Panc1 (cell line): ENCODE measurements at regions not wholly inside any gene's neighbourhood (a gene's known extent, or its start where the extent isn't known, plus 50 kb on each side); places are given as distances from the start of the nearest gene placed in this dataset.

ENCODE experiments used
- ATAC-seq: fragments of 200-7000 bp; cut with Tn5 transposase; 2 replicates; pipeline ENCODE4 v1.9.1; 2020; ENCODE audit warnings: mild to moderate bottlenecking, moderate library complexity
- BruUV-seq: library from RNA; stranded (reverse); fragments of 400-500 nt; replicated peaks from 2 replicates; lab custom pipeline; 2021; lab: Mats Ljungman, UMichigan
- CTCF ChIA-PET: fragments of 300-600 bp; sonication (Branson Sonifier 250); formaldehyde crosslinking; loops from one replicate; lab custom pipeline; 2022; ENCODE audit warnings: antibody characterized with exemption; lab: Charles Lee
- POLR2A ChIA-PET: fragments of 300-600 bp; sonication (Branson Sonifier 250); formaldehyde crosslinking; loops from one replicate; lab custom pipeline; 2022; ENCODE audit warnings: antibody characterized with exemption; lab: Charles Lee
- DNase-seq: peaks from one replicate; pipeline ENCODE4 v3.0.0-alpha.2; 2010; ENCODE audit warnings: low read depth, low spot score
- H3K27ac ChIP-seq: 2 replicates; pipeline ENCODE4 v1.5.1; 2011; ENCODE audit warnings: mild to moderate bottlenecking, low read length, inconsistent platforms
- H3K27me3 ChIP-seq: fragments of 200-500 bp; sonication (Bioruptor generic); 2 replicates; pipeline ENCODE4 v1.6.0; 2014; ENCODE audit warnings: low read length, inconsistent platforms; ENCODE audit not compliant: control insufficient read depth, insufficient read depth
- H3K36me3 ChIP-seq: fragments of 200-500 bp; sonication (Bioruptor generic); 2 replicates; pipeline ENCODE4 v1.5.1; 2014; ENCODE audit warnings: inconsistent platforms, mild to moderate bottlenecking, low read length, moderate library complexity; ENCODE audit not compliant: control insufficient read depth, insufficient read depth
- H3K4me1 ChIP-seq: 2 replicates; pipeline ENCODE4 v1.5.1; 2011; ENCODE audit warnings: inconsistent platforms, mild to moderate bottlenecking, low read length, moderate library complexity; ENCODE audit not compliant: control insufficient read depth, insufficient read depth
- H3K4me3 ChIP-seq, 2 experiments: 2 replicates each; pipeline ENCODE4 v1.5.1; 2011 to 2012; ENCODE audit warnings: low read depth in 2 of 2, low read length in 2 of 2, mild to moderate bottlenecking in 2 of 2, inconsistent platforms in 1 of 2, moderate library complexity in 1 of 2
- H3K9me3 ChIP-seq: fragments of 200-500 bp; sonication (Bioruptor generic); 2 replicates; pipeline ENCODE4 v1.5.1; 2014; ENCODE audit warnings: low read depth, mild to moderate bottlenecking, inconsistent platforms, low read length, moderate library complexity; ENCODE audit not compliant: control insufficient read depth, insufficient read depth
- CTCF ChIP-seq: fragments of 450-650 bp; IDR thresholded peaks from 2 replicates; pipeline ENCODE4 v1.5.1; 2017; ENCODE audit warnings: mild to moderate bottlenecking
- POLR2AphosphoS5 ChIP-seq: IDR thresholded peaks from 2 replicates; pipeline ENCODE4 v1.6.1; 2012; ENCODE audit warnings: mild to moderate bottlenecking, low read depth, low read length, moderate library complexity
- REST ChIP-seq, 2 experiments: IDR thresholded peaks; 2 replicates each; pipeline ENCODE4 v1.6.1; 2011 to 2012; ENCODE audit warnings: low read depth in 2 of 2, control low read depth in 1 of 2, low read length in 1 of 2, mild to moderate bottlenecking in 1 of 2, moderate library complexity in 1 of 2; ENCODE audit not compliant: insufficient read depth in 1 of 2
- SIN3A ChIP-seq: IDR thresholded peaks from 2 replicates; pipeline ENCODE4 v1.6.1; 2012; ENCODE audit warnings: low read depth, mild to moderate bottlenecking, low read length, moderate library complexity, borderline replicate concordance; ENCODE audit not compliant: insufficient read depth
- TCF7L2 ChIP-seq: IDR thresholded peaks from 2 replicates; pipeline ENCODE4 v1.6.1; 2011; ENCODE audit warnings: mild to moderate bottlenecking, low read depth, low read length, inconsistent platforms
- in situ Hi-C: cut with HindIII; loops from 2 replicates; pipeline ENCODE4 v1.10.0; 2016; ENCODE audit warnings: low sequenced_read_pairs, low pct_unique_long_range_greater_than_20kb
- intact Hi-C: fragments of 100-400 bp; cut with micrococcal nuclease; formaldehyde crosslinking; loops from one replicate; pipeline ENCODE4 v1.10.0; 2022; ENCODE audit not compliant: unreplicated experiment

GRCh38 chrX:1824855-1825254 lies 210.0 kb downstream of the ASMT start:
- intact Hi-C loops (no loop called here), in situ Hi-C loops (no loop called here)
- no peak for TF ChIP-seq TCF7L2
- POLR2A ChIA-PET = no interaction called here
- no peaks in the 10 kb centered on the region for H3K4me1 ChIP-seq
- no TSS peak for BruUV-seq
- CTCF ChIA-PET = no interaction called here
- no peak overlapping the region for H3K27ac ChIP-seq
- H3K27me3 ChIP-seq = no peaks in the 10 kb centered on the region
- H3K4me3 ChIP-seq = no peak overlapping the region
- DNase-seq (no peak), ATAC-seq (no peak)
- no peaks in the 10 kb centered on the region for H3K9me3 ChIP-seq
- H3K36me3 ChIP-seq = no peaks in the 10 kb centered on the region

GRCh38 chrX:1833656-1834360 lies 218.9 kb downstream of the ASMT start:
- ChIA-PET CTCF (no interaction called here), POLR2A (no interaction called here)
- no peak overlapping the region for H3K4me3 ChIP-seq
- H3K27me3 ChIP-seq = no peaks in the 10 kb centered on the region
- no peak for ATAC-seq
- intact Hi-C loops = no loop called here
- H3K36me3 ChIP-seq = no peaks in the 10 kb centered on the region
- H3K9me3 ChIP-seq = no peaks in the 10 kb centered on the region
- H3K4me1 ChIP-seq = no peaks in the 10 kb centered on the region
- no peak for TF ChIP-seq TCF7L2
- no peak for TF ChIP-seq SIN3A
- no peak for TF ChIP-seq POLR2AphosphoS5
- no peak for TF ChIP-seq CTCF
- TF ChIP-seq REST (IDR thresholded peaks at IDR 0.05; ENCODE audit: insufficient read depth in 1 of 2, low read depth in 2 of 2, low read length in 1 of 2) = no peak
- BruUV-seq = no TSS peak
- in situ Hi-C loops = no loop called here
- DNase-seq = no peak
- H3K27ac ChIP-seq = no peak overlapping the region

GRCh38 chrX:1835056-1835455 lies 220.2 kb downstream of the ASMT start:
- no TSS peak for BruUV-seq
- intact Hi-C loops = no loop called here
- no peak for TF ChIP-seq TCF7L2
- TF ChIP-seq POLR2AphosphoS5 = no peak
- TF ChIP-seq REST (IDR thresholded peaks at IDR 0.05; ENCODE audit: insufficient read depth in 1 of 2, low read depth in 2 of 2, low read length in 1 of 2) = no peak
- TF ChIP-seq SIN3A = no peak
- TF ChIP-seq CTCF = no peak
- no peak overlapping the region for H3K4me3 ChIP-seq
- ATAC-seq = no peak
- H3K27me3 ChIP-seq = no peaks in the 10 kb centered on the region
- in situ Hi-C loops = no loop called here
- no peaks in the 10 kb centered on the region for H3K4me1 ChIP-seq
- H3K9me3 ChIP-seq = no peaks in the 10 kb centered on the region
- POLR2A ChIA-PET = no interaction called here
- CTCF ChIA-PET = no interaction called here
- H3K27ac ChIP-seq = no peak overlapping the region
- no peak for DNase-seq
- H3K36me3 ChIP-seq = no peaks in the 10 kb centered on the region
